ENCODE measurements at regions not wholly inside any gene's neighbourhood (a gene's known extent, or its start where the extent isn't known, plus 50 kb on each side); places are given as distances from the start of the nearest gene placed in this dataset.

- no peak for DNase-seq (ENCODE audit: insufficient read length)
- FAIRE-seq: no peak
- TF ChIP-seq POLR2A (IDR thresholded peaks at IDR 0.05; ENCODE audit: low read depth, low read length) (no peak), POLR2AphosphoS5 (IDR thresholded peaks at IDR 0.05; ENCODE audit: low read depth, low read length) (no peak), TAF1 (IDR thresholded peaks at IDR 0.05; ENCODE audit: borderline replicate concordance, low read depth, low read length) (no peak)
These were observed 75.5 kb upstream of the ATP5PO start for GRCh38 chr21:33991133-33991532.

GRCh38 chr21:33989440-33989839, 73.8 kb upstream of the ATP5PO start:
- DNase-seq (ENCODE audit: insufficient read length): no peak
- TF ChIP-seq POLR2A (IDR thresholded peaks at IDR 0.05; ENCODE audit: low read depth, low read length) (no peak), TAF1 (IDR thresholded peaks at IDR 0.05; ENCODE audit: borderline replicate concordance, low read depth, low read length) (no peak), POLR2AphosphoS5 (IDR thresholded peaks at IDR 0.05; ENCODE audit: low read depth, low read length) (no peak)
- no peak for FAIRE-seq

GRCh38 chr21:33988237-33989017, 72.8 kb upstream of the ATP5PO start:
- FAIRE-seq: no peak
- no peak for DNase-seq (ENCODE audit: insufficient read length)
- TF ChIP-seq POLR2AphosphoS5 (IDR thresholded peaks at IDR 0.05; ENCODE audit: low read depth, low read length) (no peak), TAF1 (IDR thresholded peaks at IDR 0.05; ENCODE audit: borderline replicate concordance, low read depth, low read length) (no peak), POLR2A (IDR thresholded peaks at IDR 0.05; ENCODE audit: low read depth, low read length) (no peak)

- DNase-seq (ENCODE audit: insufficient read length) (no peak), FAIRE-seq (no peak)
- TF ChIP-seq POLR2AphosphoS5 (IDR thresholded peaks at IDR 0.05; ENCODE audit: low read depth, low read length) (no peak), POLR2A (IDR thresholded peaks at IDR 0.05; ENCODE audit: low read depth, low read length) (no peak), TAF1 (IDR thresholded peaks at IDR 0.05; ENCODE audit: borderline replicate concordance, low read depth, low read length) (no peak)
These were observed 71.9 kb upstream of the ATP5PO start for GRCh38 chr21:33987461-33987860.

- no peak for TF ChIP-seq POLR2AphosphoS5 (IDR thresholded peaks at IDR 0.05; ENCODE audit: low read depth, low read length)
- no peak for TF ChIP-seq POLR2A (IDR thresholded peaks at IDR 0.05; ENCODE audit: low read depth, low read length)
- TF ChIP-seq TAF1 (IDR thresholded peaks at IDR 0.05; ENCODE audit: borderline replicate concordance, low read depth, low read length): no peak
- peak; percentile 99 for FAIRE-seq
- no peak for DNase-seq (ENCODE audit: insufficient read length)
These were observed 69.8 kb upstream of the ATP5PO start for GRCh38 chr21:33985117-33986050.

GRCh38 chr21:33984021-33984481, 68.4 kb upstream of the ATP5PO start:
- TF ChIP-seq POLR2AphosphoS5 (IDR thresholded peaks at IDR 0.05; ENCODE audit: low read depth, low read length) (no peak), POLR2A (IDR thresholded peaks at IDR 0.05; ENCODE audit: low read depth, low read length) (no peak), TAF1 (IDR thresholded peaks at IDR 0.05; ENCODE audit: borderline replicate concordance, low read depth, low read length) (no peak)
- FAIRE-seq: peak; percentile 73
- DNase-seq (ENCODE audit: insufficient read length): peak; percentile 44

- DNase-seq (ENCODE audit: insufficient read length): no peak
- TF ChIP-seq POLR2AphosphoS5 (IDR thresholded peaks at IDR 0.05; ENCODE audit: low read depth, low read length): no peak
- no peak for TF ChIP-seq TAF1 (IDR thresholded peaks at IDR 0.05; ENCODE audit: borderline replicate concordance, low read depth, low read length)
- no peak for TF ChIP-seq POLR2A (IDR thresholded peaks at IDR 0.05; ENCODE audit: low read depth, low read length)
- no peak for FAIRE-seq
These were observed 65.9 kb upstream of the ATP5PO start for GRCh38 chr21:33981391-33982101.

GRCh38 chr21:33980276-33980916, 64.8 kb upstream of the ATP5PO start:
- TF ChIP-seq POLR2A (IDR thresholded peaks at IDR 0.05; ENCODE audit: low read depth, low read length) (no peak), TAF1 (IDR thresholded peaks at IDR 0.05; ENCODE audit: borderline replicate concordance, low read depth, low read length) (no peak), POLR2AphosphoS5 (IDR thresholded peaks at IDR 0.05; ENCODE audit: low read depth, low read length) (no peak)
- DNase-seq (ENCODE audit: insufficient read length) (no peak), FAIRE-seq (no peak)

- FAIRE-seq (no peak), DNase-seq (ENCODE audit: insufficient read length) (no peak)
- TF ChIP-seq TAF1 (IDR thresholded peaks at IDR 0.05; ENCODE audit: borderline replicate concordance, low read depth, low read length) (no peak), POLR2A (IDR thresholded peaks at IDR 0.05; ENCODE audit: low read depth, low read length) (no peak), POLR2AphosphoS5 (IDR thresholded peaks at IDR 0.05; ENCODE audit: low read depth, low read length) (no peak)
These were observed 63.0 kb upstream of the ATP5PO start for GRCh38 chr21:33978585-33978984.

GRCh38 chr21:33977721-33978369, 62.2 kb upstream of the ATP5PO start:
- TF ChIP-seq POLR2A (IDR thresholded peaks at IDR 0.05; ENCODE audit: low read depth, low read length) (no peak), POLR2AphosphoS5 (IDR thresholded peaks at IDR 0.05; ENCODE audit: low read depth, low read length) (no peak), TAF1 (IDR thresholded peaks at IDR 0.05; ENCODE audit: borderline replicate concordance, low read depth, low read length) (no peak)
- DNase-seq (ENCODE audit: insufficient read length): no peak
- no peak for FAIRE-seq
